ENCODE measurements at regions not wholly inside any gene's neighbourhood (a gene's known extent, or its start where the extent isn't known, plus 50 kb on each side); places are given as distances from the start of the nearest gene placed in this dataset.
"Not testable (repeated sequence)": the region's sequence is repeated elsewhere in the genome, so short reads cannot be mapped to it uniquely, and the experiment has no call there.

DNA sequence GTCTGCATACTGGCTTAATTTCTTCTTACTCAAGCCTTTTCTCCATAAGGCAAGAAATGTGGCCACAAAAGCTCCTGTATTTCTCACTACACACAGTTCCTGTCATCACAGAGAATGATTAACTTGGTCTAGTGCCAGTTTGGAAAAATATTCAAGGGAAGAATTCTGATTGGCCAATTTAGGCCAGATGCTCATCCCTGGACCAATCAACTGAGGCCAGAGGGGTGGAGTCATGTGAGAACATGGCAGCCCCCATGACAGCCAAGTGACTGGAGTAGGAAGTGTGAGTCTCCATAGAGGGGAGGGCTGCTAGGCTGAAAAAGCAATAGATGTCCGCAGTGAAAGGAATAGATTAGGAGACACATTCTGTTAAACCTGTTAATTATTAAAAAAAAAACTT lies 56.4 kb upstream of the EEF2KMT start:
- not testable (repeated sequence) for TF ChIP-seq EZH2 (IDR thresholded peaks at IDR 0.05; ENCODE audit: low read depth, unreplicated experiment); POLR2AphosphoS5 (IDR thresholded peaks at IDR 0.05; ENCODE audit: low read depth); STAT1 (IDR thresholded peaks at IDR 0.05; ENCODE audit: unreplicated experiment); CREB1 (CRISPR knock-in tag; IDR thresholded peaks at IDR 0.05; ENCODE audit: low read depth); EZH2phosphoT487 (IDR thresholded peaks at IDR 0.05; ENCODE audit: unreplicated experiment); JUNB (IDR thresholded peaks at IDR 0.05; ENCODE audit: unreplicated experiment); NANOG (IDR thresholded peaks at IDR 0.05; ENCODE audit: borderline replicate concordance); ZNF331 (CRISPR knock-in tag; IDR thresholded peaks at IDR 0.05; ENCODE audit: low read depth); ZNF114 (CRISPR knock-in tag; IDR thresholded peaks at IDR 0.05)
- TF ChIP-seq, protein P1, sequence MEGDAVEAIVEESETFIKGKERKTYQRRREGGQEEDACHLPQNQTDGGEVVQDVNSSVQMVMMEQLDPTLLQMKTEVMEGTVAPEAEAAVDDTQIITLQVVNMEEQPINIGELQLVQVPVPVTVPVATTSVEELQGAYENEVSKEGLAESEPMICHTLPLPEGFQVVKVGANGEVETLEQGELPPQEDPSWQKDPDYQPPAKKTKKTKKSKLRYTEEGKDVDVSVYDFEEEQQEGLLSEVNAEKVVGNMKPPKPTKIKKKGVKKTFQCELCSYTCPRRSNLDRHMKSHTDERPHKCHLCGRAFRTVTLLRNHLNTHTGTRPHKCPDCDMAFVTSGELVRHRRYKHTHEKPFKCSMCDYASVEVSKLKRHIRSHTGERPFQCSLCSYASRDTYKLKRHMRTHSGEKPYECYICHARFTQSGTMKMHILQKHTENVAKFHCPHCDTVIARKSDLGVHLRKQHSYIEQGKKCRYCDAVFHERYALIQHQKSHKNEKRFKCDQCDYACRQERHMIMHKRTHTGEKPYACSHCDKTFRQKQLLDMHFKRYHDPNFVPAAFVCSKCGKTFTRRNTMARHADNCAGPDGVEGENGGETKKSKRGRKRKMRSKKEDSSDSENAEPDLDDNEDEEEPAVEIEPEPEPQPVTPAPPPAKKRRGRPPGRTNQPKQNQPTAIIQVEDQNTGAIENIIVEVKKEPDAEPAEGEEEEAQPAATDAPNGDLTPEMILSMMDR (conservative IDR thresholded peaks at IDR 0.05; ENCODE audit: low read depth in 2 of 2), result not testable (repeated sequence)
- TF ChIP-seq, protein P2, sequence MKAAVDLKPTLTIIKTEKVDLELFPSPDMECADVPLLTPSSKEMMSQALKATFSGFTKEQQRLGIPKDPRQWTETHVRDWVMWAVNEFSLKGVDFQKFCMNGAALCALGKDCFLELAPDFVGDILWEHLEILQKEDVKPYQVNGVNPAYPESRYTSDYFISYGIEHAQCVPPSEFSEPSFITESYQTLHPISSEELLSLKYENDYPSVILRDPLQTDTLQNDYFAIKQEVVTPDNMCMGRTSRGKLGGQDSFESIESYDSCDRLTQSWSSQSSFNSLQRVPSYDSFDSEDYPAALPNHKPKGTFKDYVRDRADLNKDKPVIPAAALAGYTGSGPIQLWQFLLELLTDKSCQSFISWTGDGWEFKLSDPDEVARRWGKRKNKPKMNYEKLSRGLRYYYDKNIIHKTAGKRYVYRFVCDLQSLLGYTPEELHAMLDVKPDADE (IDR thresholded peaks at IDR 0.05), result not testable (repeated sequence)
- TF ChIP-seq, protein P3, sequence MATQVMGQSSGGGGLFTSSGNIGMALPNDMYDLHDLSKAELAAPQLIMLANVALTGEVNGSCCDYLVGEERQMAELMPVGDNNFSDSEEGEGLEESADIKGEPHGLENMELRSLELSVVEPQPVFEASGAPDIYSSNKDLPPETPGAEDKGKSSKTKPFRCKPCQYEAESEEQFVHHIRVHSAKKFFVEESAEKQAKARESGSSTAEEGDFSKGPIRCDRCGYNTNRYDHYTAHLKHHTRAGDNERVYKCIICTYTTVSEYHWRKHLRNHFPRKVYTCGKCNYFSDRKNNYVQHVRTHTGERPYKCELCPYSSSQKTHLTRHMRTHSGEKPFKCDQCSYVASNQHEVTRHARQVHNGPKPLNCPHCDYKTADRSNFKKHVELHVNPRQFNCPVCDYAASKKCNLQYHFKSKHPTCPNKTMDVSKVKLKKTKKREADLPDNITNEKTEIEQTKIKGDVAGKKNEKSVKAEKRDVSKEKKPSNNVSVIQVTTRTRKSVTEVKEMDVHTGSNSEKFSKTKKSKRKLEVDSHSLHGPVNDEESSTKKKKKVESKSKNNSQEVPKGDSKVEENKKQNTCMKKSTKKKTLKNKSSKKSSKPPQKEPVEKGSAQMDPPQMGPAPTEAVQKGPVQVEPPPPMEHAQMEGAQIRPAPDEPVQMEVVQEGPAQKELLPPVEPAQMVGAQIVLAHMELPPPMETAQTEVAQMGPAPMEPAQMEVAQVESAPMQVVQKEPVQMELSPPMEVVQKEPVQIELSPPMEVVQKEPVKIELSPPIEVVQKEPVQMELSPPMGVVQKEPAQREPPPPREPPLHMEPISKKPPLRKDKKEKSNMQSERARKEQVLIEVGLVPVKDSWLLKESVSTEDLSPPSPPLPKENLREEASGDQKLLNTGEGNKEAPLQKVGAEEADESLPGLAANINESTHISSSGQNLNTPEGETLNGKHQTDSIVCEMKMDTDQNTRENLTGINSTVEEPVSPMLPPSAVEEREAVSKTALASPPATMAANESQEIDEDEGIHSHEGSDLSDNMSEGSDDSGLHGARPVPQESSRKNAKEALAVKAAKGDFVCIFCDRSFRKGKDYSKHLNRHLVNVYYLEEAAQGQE (IDR thresholded peaks at IDR 0.05; ENCODE audit: unreplicated experiment), result not testable (repeated sequence)
- TF ChIP-seq, protein P4, sequence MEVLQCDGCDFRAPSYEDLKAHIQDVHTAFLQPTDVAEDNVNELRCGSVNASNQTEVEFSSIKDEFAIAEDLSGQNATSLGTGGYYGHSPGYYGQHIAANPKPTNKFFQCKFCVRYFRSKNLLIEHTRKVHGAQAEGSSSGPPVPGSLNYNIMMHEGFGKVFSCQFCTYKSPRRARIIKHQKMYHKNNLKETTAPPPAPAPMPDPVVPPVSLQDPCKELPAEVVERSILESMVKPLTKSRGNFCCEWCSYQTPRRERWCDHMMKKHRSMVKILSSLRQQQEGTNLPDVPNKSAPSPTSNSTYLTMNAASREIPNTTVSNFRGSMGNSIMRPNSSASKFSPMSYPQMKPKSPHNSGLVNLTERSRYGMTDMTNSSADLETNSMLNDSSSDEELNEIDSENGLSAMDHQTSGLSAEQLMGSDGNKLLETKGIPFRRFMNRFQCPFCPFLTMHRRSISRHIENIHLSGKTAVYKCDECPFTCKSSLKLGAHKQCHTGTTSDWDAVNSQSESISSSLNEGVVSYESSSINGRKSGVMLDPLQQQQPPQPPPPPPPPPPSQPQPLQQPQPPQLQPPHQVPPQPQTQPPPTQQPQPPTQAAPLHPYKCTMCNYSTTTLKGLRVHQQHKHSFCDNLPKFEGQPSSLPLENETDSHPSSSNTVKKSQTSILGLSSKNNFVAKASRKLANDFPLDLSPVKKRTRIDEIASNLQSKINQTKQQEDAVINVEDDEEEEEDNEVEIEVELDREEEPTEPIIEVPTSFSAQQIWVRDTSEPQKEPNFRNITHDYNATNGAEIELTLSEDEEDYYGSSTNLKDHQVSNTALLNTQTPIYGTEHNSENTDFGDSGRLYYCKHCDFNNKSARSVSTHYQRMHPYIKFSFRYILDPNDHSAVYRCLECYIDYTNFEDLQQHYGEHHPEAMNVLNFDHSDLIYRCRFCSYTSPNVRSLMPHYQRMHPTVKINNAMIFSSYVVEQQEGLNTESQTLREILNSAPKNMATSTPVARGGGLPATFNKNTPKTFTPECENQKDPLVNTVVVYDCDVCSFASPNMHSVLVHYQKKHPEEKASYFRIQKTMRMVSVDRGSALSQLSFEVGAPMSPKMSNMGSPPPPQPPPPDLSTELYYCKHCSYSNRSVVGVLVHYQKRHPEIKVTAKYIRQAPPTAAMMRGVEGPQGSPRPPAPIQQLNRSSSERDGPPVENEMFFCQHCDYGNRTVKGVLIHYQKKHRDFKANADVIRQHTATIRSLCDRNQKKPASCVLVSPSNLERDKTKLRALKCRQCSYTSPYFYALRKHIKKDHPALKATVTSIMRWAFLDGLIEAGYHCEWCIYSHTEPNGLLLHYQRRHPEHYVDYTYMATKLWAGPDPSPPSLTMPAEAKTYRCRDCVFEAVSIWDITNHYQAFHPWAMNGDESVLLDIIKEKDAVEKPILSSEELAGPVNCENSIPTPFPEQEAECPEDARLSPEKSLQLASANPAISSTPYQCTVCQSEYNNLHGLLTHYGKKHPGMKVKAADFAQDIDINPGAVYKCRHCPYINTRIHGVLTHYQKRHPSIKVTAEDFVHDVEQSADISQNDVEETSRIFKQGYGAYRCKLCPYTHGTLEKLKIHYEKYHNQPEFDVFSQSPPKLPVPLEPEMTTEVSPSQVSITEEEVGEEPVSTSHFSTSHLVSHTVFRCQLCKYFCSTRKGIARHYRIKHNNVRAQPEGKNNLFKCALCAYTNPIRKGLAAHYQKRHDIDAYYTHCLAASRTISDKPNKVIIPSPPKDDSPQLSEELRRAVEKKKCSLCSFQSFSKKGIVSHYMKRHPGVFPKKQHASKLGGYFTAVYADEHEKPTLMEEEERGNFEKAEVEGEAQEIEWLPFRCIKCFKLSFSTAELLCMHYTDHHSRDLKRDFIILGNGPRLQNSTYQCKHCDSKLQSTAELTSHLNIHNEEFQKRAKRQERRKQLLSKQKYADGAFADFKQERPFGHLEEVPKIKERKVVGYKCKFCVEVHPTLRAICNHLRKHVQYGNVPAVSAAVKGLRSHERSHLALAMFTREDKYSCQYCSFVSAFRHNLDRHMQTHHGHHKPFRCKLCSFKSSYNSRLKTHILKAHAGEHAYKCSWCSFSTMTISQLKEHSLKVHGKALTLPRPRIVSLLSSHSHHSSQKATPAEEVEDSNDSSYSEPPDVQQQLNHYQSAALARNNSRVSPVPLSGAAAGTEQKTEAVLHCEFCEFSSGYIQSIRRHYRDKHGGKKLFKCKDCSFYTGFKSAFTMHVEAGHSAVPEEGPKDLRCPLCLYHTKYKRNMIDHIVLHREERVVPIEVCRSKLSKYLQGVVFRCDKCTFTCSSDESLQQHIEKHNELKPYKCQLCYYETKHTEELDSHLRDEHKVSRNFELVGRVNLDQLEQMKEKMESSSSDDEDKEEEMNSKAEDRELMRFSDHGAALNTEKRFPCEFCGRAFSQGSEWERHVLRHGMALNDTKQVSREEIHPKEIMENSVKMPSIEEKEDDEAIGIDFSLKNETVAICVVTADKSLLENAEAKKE (CRISPR knock-in tag; IDR thresholded peaks at IDR 0.05), result not testable (repeated sequence)
